Stimulated activated CD8-positive, alpha-beta memory T cell treated with anti-CD3 and anti-CD28 coated beads, Interleukin-7, amount 100 ng/mL, for 4 hours (primary cell): ENCODE measurements at regions not wholly inside any gene's neighbourhood (a gene's known extent, or its start where the extent isn't known, plus 50 kb on each side); places are given as distances from the start of the nearest gene placed in this dataset.

ENCODE experiments used
- DNase-seq, 2 donors: peaks; one replicate each; pipeline ENCODE4 v3.0.0-alpha.2; 2020; ENCODE audit warnings: low read depth in 2 of 2

GRCh38 chr17:5819921-5820685, 235.8 kb upstream of the NLRP1 start:
- no peak for DNase-seq

- DNase-seq: no peak
Measured at GRCh38 chr17:5820721-5821456, 236.6 kb upstream of the NLRP1 start.

GRCh38 chr17:5821803-5822202, 237.5 kb upstream of the NLRP1 start:
- no peak for DNase-seq

- no peak for DNase-seq
Measured at GRCh38 chr17:5822281-5823060, 238.2 kb upstream of the NLRP1 start.

- DNase-seq: no peak
Measured at GRCh38 chr17:5823219-5823618, 238.9 kb upstream of the NLRP1 start.

GRCh38 chr17:5825717-5826330, 241.5 kb upstream of the NLRP1 start:
- no peak for DNase-seq

- DNase-seq: no peak
Measured at GRCh38 chr17:5826384-5826783, 242.1 kb upstream of the NLRP1 start.

GRCh38 chr17:5830921-5831320, 239.3 kb upstream of the WSCD1 start:
- no peak for DNase-seq

- DNase-seq: no peak
Measured at GRCh38 chr17:5832886-5833285, 237.3 kb upstream of the WSCD1 start.

- no peak for DNase-seq
Measured at GRCh38 chr17:5837055-5837491, 233.1 kb upstream of the WSCD1 start.

- DNase-seq: no peak
Measured at GRCh38 chr17:5838661-5839300, 231.4 kb upstream of the WSCD1 start.

- no peak for DNase-seq
Measured at GRCh38 chr17:5840811-5841446, 229.2 kb upstream of the WSCD1 start.

GRCh38 chr17:5841862-5842261, 228.3 kb upstream of the WSCD1 start:
- no peak for DNase-seq

GRCh38 chr17:5843366-5844026, 226.7 kb upstream of the WSCD1 start:
- DNase-seq: no peak

- DNase-seq: no peak
Measured at GRCh38 chr17:5846001-5846400, 224.2 kb upstream of the WSCD1 start.

GRCh38 chr17:5854871-5855554, 215.2 kb upstream of the WSCD1 start:
- DNase-seq: no peak

- DNase-seq: no peak
Measured at GRCh38 chr17:5861246-5861645, 208.9 kb upstream of the WSCD1 start.

- no peak for DNase-seq
Measured at GRCh38 chr17:5861854-5862253, 208.3 kb upstream of the WSCD1 start.

GRCh38 chr17:5862395-5862794, 207.8 kb upstream of the WSCD1 start:
- no peak for DNase-seq
